Activated naive CD8-positive, alpha-beta T cell treated with anti-CD3 and anti-CD28 coated beads for 36 hours (primary cell): ENCODE measurements at regions not wholly inside any gene's neighbourhood (a gene's known extent, or its start where the extent isn't known, plus 50 kb on each side); places are given as distances from the start of the nearest gene placed in this dataset.
"Not testable (repeated sequence)": the region's sequence is repeated elsewhere in the genome, so short reads cannot be mapped to it uniquely, and the experiment has no call there.

ENCODE experiments used
- DNase-seq: peaks from one replicate; pipeline ENCODE4 v3.0.0; 2021
- H3K27ac Mint-ChIP-seq: one replicate; pipeline ENCODE4 v1.8.0; 2022; ENCODE audit warnings: mild to moderate bottlenecking, moderate library complexity, mixed read lengths
- H3K27me3 Mint-ChIP-seq: one replicate; pipeline ENCODE4 v1.8.0; 2022; ENCODE audit warnings: mild to moderate bottlenecking, mixed read lengths
- H3K36me3 Mint-ChIP-seq: one replicate; pipeline ENCODE4 v1.8.0; 2021; ENCODE audit warnings: mild to moderate bottlenecking, mixed read lengths
- H3K4me1 Mint-ChIP-seq: one replicate; pipeline ENCODE4 v1.8.0; 2021; ENCODE audit warnings: mixed read lengths
- H3K4me3 Mint-ChIP-seq: one replicate; pipeline ENCODE4 v1.8.0; 2022; ENCODE audit warnings: mild to moderate bottlenecking, moderate library complexity, mixed read lengths
- H3K9me3 Mint-ChIP-seq: one replicate; pipeline ENCODE4 v1.8.0; 2022; ENCODE audit warnings: mixed read lengths

DNA sequence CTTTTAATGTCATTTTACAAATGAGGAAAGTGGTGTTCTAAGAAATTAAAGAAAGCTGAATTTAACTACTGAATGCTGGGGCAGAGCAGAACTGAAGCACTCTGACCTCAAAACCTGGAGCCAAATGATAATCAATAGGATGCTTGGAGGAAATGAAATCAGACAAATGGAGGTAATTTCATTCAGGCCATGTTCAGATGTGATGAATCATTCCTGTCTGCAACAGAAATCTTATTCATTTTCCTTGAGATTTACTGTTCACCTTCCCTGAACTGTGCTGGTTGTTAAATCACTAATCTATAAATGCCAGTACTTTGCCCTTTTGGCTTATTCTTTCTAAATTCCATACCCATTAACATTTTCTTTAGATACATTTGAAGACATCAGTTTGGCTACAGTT, 85.6 kb upstream of the SNX7 start:
- H3K36me3 Mint-ChIP-seq, result no peaks in the 10 kb centered on the region
- H3K4me3 Mint-ChIP-seq, result no peak overlapping the region
- H3K4me1 Mint-ChIP-seq, result no peaks in the 10 kb centered on the region
- no peak for DNase-seq
- H3K9me3 Mint-ChIP-seq, result no peaks in the 10 kb centered on the region
- no peak overlapping the region for H3K27ac Mint-ChIP-seq
- H3K27me3 Mint-ChIP-seq, result no peaks in the 10 kb centered on the region

DNA sequence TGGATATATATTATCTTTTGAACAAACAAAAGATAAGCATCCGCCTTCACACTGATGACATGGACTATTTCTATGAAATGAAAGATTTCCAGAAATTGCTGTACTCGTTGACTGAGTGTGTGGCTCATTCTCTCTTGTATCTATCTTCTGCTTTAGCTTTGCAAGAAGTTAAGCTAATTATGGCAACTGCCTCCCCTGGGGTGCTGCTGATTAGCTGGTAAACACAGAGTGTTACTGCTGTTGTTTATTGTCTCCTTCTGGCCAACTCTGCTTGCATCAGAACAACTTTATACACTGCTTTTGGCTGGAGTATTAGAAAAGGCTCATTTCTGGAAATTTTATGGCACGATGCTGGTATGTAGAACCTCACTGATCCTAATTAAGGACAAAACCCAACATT, 95.6 kb upstream of the SNX7 start:
- no peaks in the 10 kb centered on the region for H3K36me3 Mint-ChIP-seq
- no peaks in the 10 kb centered on the region for H3K27me3 Mint-ChIP-seq
- peaks cover 9% of the 10 kb centered on the region for H3K9me3 Mint-ChIP-seq
- H3K4me3 Mint-ChIP-seq, result no peak overlapping the region
- H3K4me1 Mint-ChIP-seq, result no peaks in the 10 kb centered on the region
- no peak for DNase-seq
- no peak overlapping the region for H3K27ac Mint-ChIP-seq

- no peak overlapping the region for H3K4me3 Mint-ChIP-seq
Observed at GRCh38 chr1:98559291-98559690, 102.2 kb upstream of the SNX7 start.

DNA sequence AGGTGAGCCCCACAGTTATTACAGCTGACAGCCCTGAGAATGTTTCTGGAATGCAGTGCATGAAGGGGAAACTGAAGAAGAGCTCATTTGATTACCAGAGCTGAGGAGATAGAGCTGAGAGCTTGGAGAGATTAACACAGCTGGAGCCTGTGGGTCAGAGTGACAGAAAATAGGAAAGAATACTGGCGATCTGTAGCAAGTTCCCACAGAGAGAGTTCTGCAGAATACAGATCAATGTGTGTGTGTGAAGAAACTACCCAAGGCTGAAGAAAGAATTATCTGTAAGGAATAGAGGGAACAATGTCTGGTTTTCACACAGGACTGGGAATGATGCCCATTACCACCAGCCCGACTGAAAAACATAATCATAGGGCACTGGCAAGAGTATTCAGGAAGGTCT, 103.6 kb upstream of the SNX7 start:
- no peak for DNase-seq
- Mint-ChIP-seq H3K27me3 (no peaks in the 10 kb centered on the region), H3K27ac (no peak overlapping the region), H3K4me3 (no peak overlapping the region), H3K4me1 (no peaks in the 10 kb centered on the region), H3K36me3 (no peaks in the 10 kb centered on the region), H3K9me3 (peaks cover 8% of the 10 kb centered on the region)

More at GRCh38 chr1:98559291-98559690, 102.2 kb upstream of the SNX7 start:
- no peak for DNase-seq
- peaks cover 11% of the 10 kb centered on the region for H3K9me3 Mint-ChIP-seq
- H3K27ac Mint-ChIP-seq, result no peak overlapping the region
- no peaks in the 10 kb centered on the region for H3K27me3 Mint-ChIP-seq
- no peaks in the 10 kb centered on the region for H3K36me3 Mint-ChIP-seq
- no peaks in the 10 kb centered on the region for H3K4me1 Mint-ChIP-seq

- no peak for DNase-seq
- Mint-ChIP-seq H3K4me1 (no peaks in the 10 kb centered on the region), H3K27me3 (no peaks in the 10 kb centered on the region), H3K4me3 (no peak overlapping the region), H3K27ac (no peak overlapping the region), H3K9me3 (peaks cover 2% of the 10 kb centered on the region), H3K36me3 (no peaks in the 10 kb centered on the region)
Observed at GRCh38 chr1:98556521-98557158, 104.9 kb upstream of the SNX7 start.

GRCh38 chr1:98555814-98556213, 105.7 kb upstream of the SNX7 start:
- DNase-seq, result no peak
- no peak overlapping the region for H3K27ac Mint-ChIP-seq
- H3K27me3 Mint-ChIP-seq, result no peaks in the 10 kb centered on the region
- H3K4me3 Mint-ChIP-seq, result no peak overlapping the region
- H3K9me3 Mint-ChIP-seq, result peaks cover 2% of the 10 kb centered on the region
- no peaks in the 10 kb centered on the region for H3K4me1 Mint-ChIP-seq
- H3K36me3 Mint-ChIP-seq, result no peaks in the 10 kb centered on the region

DNA sequence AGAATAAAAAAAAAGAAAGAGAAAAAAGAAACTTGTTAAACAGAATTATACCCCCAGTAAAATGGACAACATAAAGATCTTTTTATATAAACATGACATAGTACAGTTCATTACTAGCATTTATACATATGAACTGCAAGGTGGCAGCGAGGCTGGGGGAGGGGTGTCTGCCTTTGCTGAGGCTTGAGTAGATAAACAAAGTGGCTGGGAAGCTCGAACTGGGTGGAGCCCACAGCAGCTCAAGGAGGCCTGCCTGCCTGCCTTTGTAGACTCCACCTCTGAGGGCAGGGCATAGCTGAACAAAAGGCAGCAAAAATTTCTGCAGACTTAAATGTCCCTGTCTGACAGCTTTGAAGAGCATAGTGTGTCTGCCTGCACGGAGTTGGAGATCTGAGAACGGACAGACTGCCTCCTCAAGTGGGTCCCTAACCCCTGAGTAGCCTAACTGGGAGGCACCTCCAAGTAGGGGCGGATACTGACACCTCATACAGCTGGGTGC, 108.9 kb upstream of the SNX7 start:
- not testable (repeated sequence) for H3K36me3 Mint-ChIP-seq, H3K4me3 Mint-ChIP-seq, H3K9me3 Mint-ChIP-seq, DNase-seq, H3K27me3 Mint-ChIP-seq, H3K27ac Mint-ChIP-seq, H3K4me1 Mint-ChIP-seq

- H3K9me3 Mint-ChIP-seq, result peaks cover 5% of the 10 kb centered on the region
- no peaks in the 10 kb centered on the region for H3K36me3 Mint-ChIP-seq
- H3K4me3 Mint-ChIP-seq, result no peak overlapping the region
- H3K4me1 Mint-ChIP-seq, result no peaks in the 10 kb centered on the region
- H3K27me3 Mint-ChIP-seq, result no peaks in the 10 kb centered on the region
- DNase-seq, result no peak
- H3K27ac Mint-ChIP-seq, result no peak overlapping the region
Observed at GRCh38 chr1:98550076-98550475, 111.4 kb upstream of the SNX7 start.

DNA sequence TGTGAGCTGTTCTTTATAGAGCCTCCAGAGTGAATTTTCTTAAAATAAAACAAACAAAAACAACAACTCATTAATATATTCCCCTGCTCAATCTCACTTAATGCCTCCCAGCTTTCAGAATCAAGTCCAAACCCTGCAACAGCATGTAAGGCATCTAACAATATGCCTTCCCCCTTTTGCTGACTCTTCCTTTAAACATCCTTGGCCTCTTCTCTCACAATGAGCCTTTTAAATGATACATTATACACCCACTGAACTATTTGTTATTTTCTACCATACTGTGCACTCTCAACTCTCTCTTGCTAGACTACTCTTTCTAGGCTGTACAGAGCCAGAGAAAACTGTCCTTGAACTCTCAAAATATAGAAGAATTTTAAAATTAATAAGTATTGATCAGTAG, 115.2 kb upstream of the SNX7 start:
- Mint-ChIP-seq H3K4me1 (no peaks in the 10 kb centered on the region), H3K9me3 (peaks cover 5% of the 10 kb centered on the region)

GRCh38 chr1:98538106-98538505, 123.4 kb upstream of the SNX7 start:
- no peaks in the 10 kb centered on the region for H3K4me1 Mint-ChIP-seq
- H3K36me3 Mint-ChIP-seq, result no peaks in the 10 kb centered on the region
- H3K4me3 Mint-ChIP-seq, result no peak overlapping the region
- H3K27me3 Mint-ChIP-seq, result no peaks in the 10 kb centered on the region
- H3K9me3 Mint-ChIP-seq, result no peaks in the 10 kb centered on the region
- no peak overlapping the region for H3K27ac Mint-ChIP-seq
- DNase-seq, result no peak

More for the DNA sequence above, 115.2 kb upstream of the SNX7 start:
- H3K27ac Mint-ChIP-seq, result no peak overlapping the region
- no peak overlapping the region for H3K4me3 Mint-ChIP-seq
- DNase-seq, result no peak
- H3K36me3 Mint-ChIP-seq, result no peaks in the 10 kb centered on the region
- no peaks in the 10 kb centered on the region for H3K27me3 Mint-ChIP-seq

GRCh38 chr1:98523256-98523655, 138.3 kb upstream of the SNX7 start:
- no peak for DNase-seq
- no peak overlapping the region for H3K27ac Mint-ChIP-seq
- H3K9me3 Mint-ChIP-seq, result peaks cover 19% of the 10 kb centered on the region
- H3K36me3 Mint-ChIP-seq, result no peaks in the 10 kb centered on the region
- no peak overlapping the region for H3K4me3 Mint-ChIP-seq
- H3K4me1 Mint-ChIP-seq, result no peaks in the 10 kb centered on the region
- H3K27me3 Mint-ChIP-seq, result no peaks in the 10 kb centered on the region

GRCh38 chr1:98516306-98516705, 145.2 kb upstream of the SNX7 start:
- Mint-ChIP-seq H3K9me3 (peaks cover 12% of the 10 kb centered on the region), H3K27ac (no peak overlapping the region)

GRCh38 chr1:98515744-98516143, 145.8 kb upstream of the SNX7 start:
- no peak overlapping the region for H3K4me3 Mint-ChIP-seq
- H3K27me3 Mint-ChIP-seq, result no peaks in the 10 kb centered on the region
- no peaks in the 10 kb centered on the region for H3K36me3 Mint-ChIP-seq
- no peaks in the 10 kb centered on the region for H3K4me1 Mint-ChIP-seq
- peaks cover 13% of the 10 kb centered on the region for H3K9me3 Mint-ChIP-seq
- no peak for DNase-seq
- no peak overlapping the region for H3K27ac Mint-ChIP-seq

More at GRCh38 chr1:98516306-98516705, 145.2 kb upstream of the SNX7 start:
- no peaks in the 10 kb centered on the region for H3K27me3 Mint-ChIP-seq
- no peaks in the 10 kb centered on the region for H3K36me3 Mint-ChIP-seq
- H3K4me1 Mint-ChIP-seq, result no peaks in the 10 kb centered on the region
- H3K4me3 Mint-ChIP-seq, result no peak overlapping the region
- no peak for DNase-seq

- not testable (repeated sequence) for H3K4me3 Mint-ChIP-seq
Observed at GRCh38 chr1:98512216-98512615, 149.3 kb upstream of the SNX7 start.

DNA sequence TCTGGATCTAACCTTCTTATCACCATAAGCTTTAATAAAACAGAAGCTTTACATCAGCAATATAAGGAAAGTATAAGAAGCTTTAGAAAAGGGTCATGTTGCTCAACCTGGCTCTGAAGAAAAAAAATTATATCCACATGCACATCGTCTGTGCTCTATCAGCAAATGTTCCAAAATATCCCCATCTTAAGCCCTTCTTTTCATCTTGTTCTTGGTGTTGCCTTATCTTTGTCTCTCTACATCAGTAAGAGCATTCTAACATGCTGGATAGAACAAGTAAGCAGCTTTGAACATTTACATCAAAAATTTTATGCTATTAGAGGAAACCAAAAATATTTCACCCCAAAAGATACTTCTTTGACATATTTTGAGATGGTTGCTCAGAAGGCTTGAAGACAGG, 157.8 kb upstream of the SNX7 start:
- DNase-seq, result no peak
- no peaks in the 10 kb centered on the region for H3K36me3 Mint-ChIP-seq
- H3K9me3 Mint-ChIP-seq, result peaks cover 9% of the 10 kb centered on the region
- H3K27ac Mint-ChIP-seq, result no peak overlapping the region
- H3K4me3 Mint-ChIP-seq, result no peak overlapping the region
- no peaks in the 10 kb centered on the region for H3K27me3 Mint-ChIP-seq
- no peaks in the 10 kb centered on the region for H3K4me1 Mint-ChIP-seq

More at GRCh38 chr1:98512216-98512615, 149.3 kb upstream of the SNX7 start:
- H3K27me3 Mint-ChIP-seq, DNase-seq, H3K9me3 Mint-ChIP-seq, H3K4me1 Mint-ChIP-seq, H3K27ac Mint-ChIP-seq, H3K36me3 Mint-ChIP-seq: not testable (repeated sequence)

GRCh38 chr1:98502937-98503336, 158.6 kb upstream of the SNX7 start:
- Mint-ChIP-seq H3K4me3 (no peak overlapping the region), H3K9me3 (peaks cover 7% of the 10 kb centered on the region), H3K27ac (no peak overlapping the region), H3K4me1 (no peaks in the 10 kb centered on the region), H3K36me3 (no peaks in the 10 kb centered on the region), H3K27me3 (no peaks in the 10 kb centered on the region)
- DNase-seq, result no peak
